Thyroid gland (tissue), 4 donors: ENCODE measurements at regions not wholly inside any gene's neighbourhood (a gene's known extent, or its start where the extent isn't known, plus 50 kb on each side); places are given as distances from the start of the nearest gene placed in this dataset.

Experiments
- DNase-seq, 2 donors: peaks; one replicate each; pipeline ENCODE4 v3.0.0-alpha.2; 2019
- H3K27ac ChIP-seq, 3 donors: fragments of 200-600 bp; sonication (generic); 1 replicate in 2 of 3; 2 replicates in 1 of 3; pipeline ENCODE4 v1.5.1; 2016 to 2019; ENCODE audit warnings: mild to moderate bottlenecking in 1 of 3, moderate library complexity in 1 of 3
- H3K27me3 ChIP-seq: fragments of 200-600 bp; sonication (generic); one replicate; pipeline ENCODE4 v1.5.1; 2019
- H3K36me3 ChIP-seq, 2 donors: fragments of 200-600 bp; sonication (generic); one replicate each; pipeline ENCODE4 v1.5.1; 2016 to 2019
- H3K4me1 ChIP-seq, 2 donors: fragments of 200-600 bp; sonication (generic); one replicate each; pipeline ENCODE4 v1.5.1; 2017 to 2019
- H3K4me3 ChIP-seq, 3 donors: fragments of 200-600 bp; sonication (generic); replicated peaks in 1 of 3; 1 replicate in 2 of 3; 2 replicates in 1 of 3; pipeline ENCODE4 v1.5.1; 2016; ENCODE audit warnings: mild to moderate bottlenecking in 1 of 3
- H3K9me3 ChIP-seq: fragments of 200-600 bp; sonication (generic); one replicate; pipeline ENCODE4 v1.5.1; 2017
- POLR2A ChIP-seq, 2 donors: fragments of 450-650 bp; IDR thresholded peaks; one replicate each; pipeline ENCODE4 v1.6.1; 2017; ENCODE audit warnings: antibody characterized with exemption in 2 of 2, mild to moderate bottlenecking in 2 of 2, moderate library complexity in 1 of 2
- WGBS, 2 donors: methylation state at CpG; one replicate each; pipeline ENCODE4 v1.1.5; 2017; 5-methylcytosine and 5-hydroxymethylcytosine counted together
- intact Hi-C: fragments of 100-400 bp; cut with DNase I; formaldehyde crosslinking; loops from one replicate; pipeline ENCODE4 v1.15.1; 2023
- TF ChIP-seq, protein P1 (sequence below), 6 experiments: fragments of 200-600 bp in 3 of 6; fragments of 450-650 bp in 3 of 6; sonication (generic) in 3 of 6; IDR thresholded peaks; one replicate each; pipeline ENCODE4 v1.5.1; 2016 to 2019; ENCODE audit warnings: antibody characterized with exemption in 6 of 6, mild to moderate bottlenecking in 2 of 6, inconsistent platforms in 1 of 6, moderate library complexity in 1 of 6

DNA sequence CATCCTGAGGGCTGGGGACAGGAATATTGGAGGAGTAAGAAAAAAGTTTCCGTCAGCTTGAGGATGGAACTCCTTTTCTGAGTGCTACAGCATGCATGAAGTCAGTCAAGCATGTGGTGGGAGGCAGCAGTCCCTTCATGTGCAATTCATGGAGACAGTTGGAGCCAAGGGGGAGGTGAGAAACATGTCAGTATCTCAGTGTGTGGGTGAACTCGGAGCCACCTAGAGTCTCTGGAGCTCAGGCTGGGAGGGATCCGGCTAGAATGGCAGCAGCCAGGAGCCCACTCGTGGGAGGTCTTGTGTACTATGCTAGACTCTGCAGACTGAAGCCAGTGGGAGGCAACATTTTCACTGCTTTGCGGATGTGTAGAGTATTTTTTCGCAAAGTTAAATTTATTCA is 60.3 kb downstream of the AVPR1A start:
- H3K4me1 ChIP-seq = peaks cover 3 to 8% of the 10 kb centered on the region in 2 donors
- no peak overlapping the region for H3K27ac ChIP-seq
- no peaks in the 10 kb centered on the region for H3K27me3 ChIP-seq
- TF ChIP-seq POLR2A (IDR thresholded peaks at IDR 0.05) = no peak
- TF ChIP-seq, protein P1, sequence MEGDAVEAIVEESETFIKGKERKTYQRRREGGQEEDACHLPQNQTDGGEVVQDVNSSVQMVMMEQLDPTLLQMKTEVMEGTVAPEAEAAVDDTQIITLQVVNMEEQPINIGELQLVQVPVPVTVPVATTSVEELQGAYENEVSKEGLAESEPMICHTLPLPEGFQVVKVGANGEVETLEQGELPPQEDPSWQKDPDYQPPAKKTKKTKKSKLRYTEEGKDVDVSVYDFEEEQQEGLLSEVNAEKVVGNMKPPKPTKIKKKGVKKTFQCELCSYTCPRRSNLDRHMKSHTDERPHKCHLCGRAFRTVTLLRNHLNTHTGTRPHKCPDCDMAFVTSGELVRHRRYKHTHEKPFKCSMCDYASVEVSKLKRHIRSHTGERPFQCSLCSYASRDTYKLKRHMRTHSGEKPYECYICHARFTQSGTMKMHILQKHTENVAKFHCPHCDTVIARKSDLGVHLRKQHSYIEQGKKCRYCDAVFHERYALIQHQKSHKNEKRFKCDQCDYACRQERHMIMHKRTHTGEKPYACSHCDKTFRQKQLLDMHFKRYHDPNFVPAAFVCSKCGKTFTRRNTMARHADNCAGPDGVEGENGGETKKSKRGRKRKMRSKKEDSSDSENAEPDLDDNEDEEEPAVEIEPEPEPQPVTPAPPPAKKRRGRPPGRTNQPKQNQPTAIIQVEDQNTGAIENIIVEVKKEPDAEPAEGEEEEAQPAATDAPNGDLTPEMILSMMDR (IDR thresholded peaks at IDR 0.05) = no peak
- intact Hi-C loops = no loop called here
- H3K9me3 ChIP-seq = no peaks in the 10 kb centered on the region
- WGBS, 2 donors = 86 to 93% methylated on average over 6 of the region's 6 CpGs
- no peaks in the 10 kb centered on the region for H3K36me3 ChIP-seq
- no peak for DNase-seq
- no peak overlapping the region for H3K4me3 ChIP-seq

DNA sequence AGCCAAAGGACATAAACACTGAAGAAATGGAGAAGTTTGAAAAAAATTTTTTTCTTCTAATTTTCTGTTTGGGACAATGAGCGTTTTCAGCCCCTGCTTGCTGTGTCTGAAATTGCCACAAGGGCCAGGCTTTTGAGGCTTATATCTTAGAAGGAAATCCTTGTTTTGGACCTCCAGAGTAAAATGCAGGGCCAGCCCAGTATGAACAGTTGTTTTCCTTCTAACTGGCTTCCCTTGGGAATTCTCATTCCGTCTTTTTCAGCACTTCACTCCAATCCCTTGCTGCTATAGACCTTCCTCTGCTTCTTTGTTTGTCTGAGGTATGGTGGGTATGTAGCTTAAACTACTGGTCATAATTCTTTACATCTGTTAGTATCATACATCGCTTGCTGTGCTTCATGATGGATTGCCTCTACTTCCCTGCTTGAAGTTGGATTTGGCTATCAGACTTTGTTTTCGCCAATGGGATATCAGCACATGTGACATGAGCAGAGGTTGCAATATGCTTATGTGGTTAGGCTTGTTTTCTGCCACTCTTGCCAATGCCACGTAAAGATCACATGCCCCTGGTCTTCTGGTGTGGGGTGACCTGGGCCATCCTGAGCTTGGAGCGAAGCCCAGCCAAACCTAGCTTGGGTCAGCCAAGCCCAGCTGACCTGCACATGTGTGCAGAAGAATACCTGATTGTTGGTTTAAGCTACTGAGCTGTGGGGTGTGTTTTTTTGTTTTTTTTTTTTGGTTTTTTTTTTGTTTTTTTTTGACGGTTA is 64.7 kb downstream of the AVPR1A start:
- H3K4me1 ChIP-seq = peaks cover 4 to 12% of the 10 kb centered on the region in 2 donors
- intact Hi-C loops = no loop called here
- no peaks in the 10 kb centered on the region for H3K9me3 ChIP-seq
- peak overlapping the region in 2 of 3 donors; percentile 5 to 60 for H3K27ac ChIP-seq
- peak; percentile 10 to 37 for DNase-seq
- WGBS, 2 donors = 68 to 74% methylated on average over 7 of the region's 7 CpGs
- TF ChIP-seq POLR2A (IDR thresholded peaks at IDR 0.05) = no peak
- TF ChIP-seq, protein P1 (IDR thresholded peaks at IDR 0.05) = peak in 1 of 6 experiments; percentile 5
- H3K4me3 ChIP-seq = no peak overlapping the region
- no peaks in the 10 kb centered on the region for H3K27me3 ChIP-seq
- no peaks in the 10 kb centered on the region for H3K36me3 ChIP-seq

DNA sequence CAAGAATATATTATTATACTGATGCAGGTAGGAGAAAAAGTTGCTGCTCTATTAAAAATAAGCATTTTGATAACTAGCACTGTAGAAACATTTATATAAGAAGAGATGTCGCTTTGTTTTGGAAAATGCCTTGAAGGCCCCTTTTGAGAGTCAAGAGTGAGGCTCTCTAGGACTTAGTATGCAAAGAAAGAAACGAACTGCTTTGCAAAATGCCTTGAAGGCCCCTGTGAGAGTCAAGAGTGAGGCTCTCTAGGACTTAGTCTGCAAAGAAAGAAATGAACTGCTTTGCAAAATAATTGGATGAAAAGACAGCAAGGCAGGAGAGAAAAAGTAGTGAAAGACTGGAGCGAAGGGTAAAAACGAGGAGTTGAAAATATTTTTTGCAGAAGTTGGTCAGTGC is 65.9 kb downstream of the AVPR1A start:
- H3K4me1 ChIP-seq = peaks cover 7 to 12% of the 10 kb centered on the region in 2 donors
- no peak overlapping the region for H3K4me3 ChIP-seq
- no peaks in the 10 kb centered on the region for H3K9me3 ChIP-seq
- no peaks in the 10 kb centered on the region for H3K36me3 ChIP-seq
- WGBS, 2 donors = 66 to 67% methylated on average over 4 of the region's 4 CpGs
- no peak for TF ChIP-seq POLR2A (IDR thresholded peaks at IDR 0.05)
- TF ChIP-seq, protein P1 (IDR thresholded peaks at IDR 0.05) = no peak
- intact Hi-C loops = no loop called here
- peak overlapping the region in 1 of 3 donors; percentile 5 for H3K27ac ChIP-seq
- H3K27me3 ChIP-seq = no peaks in the 10 kb centered on the region
- no peak for DNase-seq

DNA sequence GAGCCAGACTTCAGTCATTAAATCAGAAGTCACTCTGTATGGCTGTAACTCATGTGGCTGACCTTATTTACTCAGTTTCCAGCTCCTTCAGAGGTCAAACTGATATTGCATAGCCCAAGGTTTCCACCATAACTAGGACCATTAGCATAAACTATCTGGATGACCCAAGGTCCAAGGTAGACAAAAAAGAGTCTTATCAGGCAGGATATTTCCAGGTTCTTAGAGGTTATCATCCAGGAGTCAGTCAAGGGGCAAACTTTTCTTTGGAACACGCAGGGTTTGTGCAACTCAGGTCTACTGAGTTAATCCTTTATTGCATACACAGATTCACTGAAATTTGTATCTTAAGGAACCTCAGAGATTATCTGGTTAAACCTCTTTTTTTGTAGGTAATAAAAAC is 66.5 kb downstream of the AVPR1A start:
- intact Hi-C loops = no loop called here
- H3K4me1 ChIP-seq = peaks cover 8 to 12% of the 10 kb centered on the region in 2 donors
- no peak for DNase-seq
- H3K27ac ChIP-seq = no peak overlapping the region
- H3K27me3 ChIP-seq = no peaks in the 10 kb centered on the region
- H3K4me3 ChIP-seq = no peak overlapping the region
- H3K36me3 ChIP-seq = no peaks in the 10 kb centered on the region
- WGBS, 2 donors = 90 to 97% methylated on average over 1 of the region's 1 CpG
- TF ChIP-seq, protein P1 (IDR thresholded peaks at IDR 0.05) = no peak
- TF ChIP-seq POLR2A (IDR thresholded peaks at IDR 0.05) = no peak
- no peaks in the 10 kb centered on the region for H3K9me3 ChIP-seq

DNA sequence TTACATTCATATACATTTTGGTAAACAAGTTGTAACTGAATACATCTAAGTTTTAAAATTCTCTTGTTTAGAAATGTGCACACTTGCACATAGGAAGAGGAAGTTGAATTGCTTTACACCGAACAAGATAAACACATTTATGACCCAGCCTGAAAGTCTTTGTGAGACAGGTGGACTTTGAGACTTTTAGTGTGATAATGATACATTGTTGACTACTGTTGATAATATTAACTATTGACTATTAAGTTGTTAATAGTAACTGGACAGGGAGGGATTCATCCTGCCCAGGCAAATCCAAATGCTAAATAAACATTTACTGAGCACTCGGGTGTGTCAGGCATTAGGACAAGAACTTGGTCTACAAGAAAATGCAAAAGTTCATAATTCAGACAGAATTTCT is 68.0 kb downstream of the AVPR1A start:
- Histone ChIP-seq H3K4me1 (peaks cover 8 to 12% of the 10 kb centered on the region in 2 donors), H3K27ac (no peak overlapping the region), H3K9me3 (no peaks in the 10 kb centered on the region), H3K27me3 (no peaks in the 10 kb centered on the region), H3K4me3 (no peak overlapping the region), H3K36me3 (no peaks in the 10 kb centered on the region)
- no peak for DNase-seq
- intact Hi-C loops = no loop called here
- TF ChIP-seq POLR2A (IDR thresholded peaks at IDR 0.05) = no peak
- TF ChIP-seq, protein P1 (IDR thresholded peaks at IDR 0.05) = no peak
- WGBS, 2 donors = 50 to 53% methylated on average over 2 of the region's 2 CpGs
